ENCODE measurements at regions not wholly inside any gene's neighbourhood (a gene's known extent, or its start where the extent isn't known, plus 50 kb on each side); places are given as distances from the start of the nearest gene placed in this dataset.

- no peak for TF ChIP-seq CTCF (IDR thresholded peaks at IDR 0.05; ENCODE audit: low read depth, low read length, missing input control)
- TF ChIP-seq ZBTB33 (IDR thresholded peaks at IDR 0.05) = peak; percentile 40
- peak; percentile 77 to 79 for TF ChIP-seq HNF4A (conservative IDR thresholded peaks at IDR 0.05)
- TF ChIP-seq YY1 (IDR thresholded peaks at IDR 0.05) = peak; percentile 76
- TF ChIP-seq RXRA (IDR thresholded peaks at IDR 0.05) = peak; percentile 61 to 62
- peak in 1 of 2 donors; percentile 6 for TF ChIP-seq RAD21 (IDR thresholded peaks at IDR 0.05)
- TF ChIP-seq FOXA1 (IDR thresholded peaks at IDR 0.05) = no peak
- no peak for TF ChIP-seq TAF1 (conservative IDR thresholded peaks at IDR 0.05)
- TF ChIP-seq JUND (IDR thresholded peaks at IDR 0.05) = no peak
- TF ChIP-seq, protein P1, sequence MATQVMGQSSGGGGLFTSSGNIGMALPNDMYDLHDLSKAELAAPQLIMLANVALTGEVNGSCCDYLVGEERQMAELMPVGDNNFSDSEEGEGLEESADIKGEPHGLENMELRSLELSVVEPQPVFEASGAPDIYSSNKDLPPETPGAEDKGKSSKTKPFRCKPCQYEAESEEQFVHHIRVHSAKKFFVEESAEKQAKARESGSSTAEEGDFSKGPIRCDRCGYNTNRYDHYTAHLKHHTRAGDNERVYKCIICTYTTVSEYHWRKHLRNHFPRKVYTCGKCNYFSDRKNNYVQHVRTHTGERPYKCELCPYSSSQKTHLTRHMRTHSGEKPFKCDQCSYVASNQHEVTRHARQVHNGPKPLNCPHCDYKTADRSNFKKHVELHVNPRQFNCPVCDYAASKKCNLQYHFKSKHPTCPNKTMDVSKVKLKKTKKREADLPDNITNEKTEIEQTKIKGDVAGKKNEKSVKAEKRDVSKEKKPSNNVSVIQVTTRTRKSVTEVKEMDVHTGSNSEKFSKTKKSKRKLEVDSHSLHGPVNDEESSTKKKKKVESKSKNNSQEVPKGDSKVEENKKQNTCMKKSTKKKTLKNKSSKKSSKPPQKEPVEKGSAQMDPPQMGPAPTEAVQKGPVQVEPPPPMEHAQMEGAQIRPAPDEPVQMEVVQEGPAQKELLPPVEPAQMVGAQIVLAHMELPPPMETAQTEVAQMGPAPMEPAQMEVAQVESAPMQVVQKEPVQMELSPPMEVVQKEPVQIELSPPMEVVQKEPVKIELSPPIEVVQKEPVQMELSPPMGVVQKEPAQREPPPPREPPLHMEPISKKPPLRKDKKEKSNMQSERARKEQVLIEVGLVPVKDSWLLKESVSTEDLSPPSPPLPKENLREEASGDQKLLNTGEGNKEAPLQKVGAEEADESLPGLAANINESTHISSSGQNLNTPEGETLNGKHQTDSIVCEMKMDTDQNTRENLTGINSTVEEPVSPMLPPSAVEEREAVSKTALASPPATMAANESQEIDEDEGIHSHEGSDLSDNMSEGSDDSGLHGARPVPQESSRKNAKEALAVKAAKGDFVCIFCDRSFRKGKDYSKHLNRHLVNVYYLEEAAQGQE (IDR thresholded peaks at IDR 0.05) = peak; percentile 24
- TF ChIP-seq MAX (IDR thresholded peaks at IDR 0.05) = peak; percentile 60
- TF ChIP-seq GABPA (IDR thresholded peaks at IDR 0.05 in 1 of 2, conservative IDR thresholded peaks at IDR 0.05 in 1 of 2) = no peak
- TF ChIP-seq SP1 (IDR thresholded peaks at IDR 0.05) = peak; percentile 69
Measured at GRCh38 chr2:64899081-64899865, 89.9 kb upstream of the SLC1A4 start.

All from liver (tissue), 3 donors.